ENCODE measurements at regions not wholly inside any gene's neighbourhood (a gene's known extent, or its start where the extent isn't known, plus 50 kb on each side); places are given as distances from the start of the nearest gene placed in this dataset.

DNA sequence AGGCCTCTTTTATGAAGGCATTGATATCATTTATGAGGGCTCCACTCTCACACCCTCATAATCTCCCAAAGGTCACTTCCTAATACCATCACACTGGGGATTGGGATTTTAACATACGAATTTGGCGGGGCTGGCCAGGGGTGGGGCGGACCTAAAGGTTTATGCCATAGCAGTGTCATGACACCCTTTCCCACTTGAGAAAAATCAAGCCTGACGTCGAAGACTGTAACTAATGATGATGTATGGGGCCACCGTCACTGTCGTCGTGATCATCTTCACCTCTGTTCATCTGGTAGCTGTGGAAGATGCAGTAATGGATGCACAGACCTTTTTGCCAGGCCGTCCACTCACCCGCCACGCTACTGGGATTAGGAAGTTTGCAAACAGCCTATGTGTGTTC is 912.1 kb downstream of the TBC1D22A start:
- Histone ChIP-seq H3K9me3 (ENCODE audit: low read length) (no peaks in the 10 kb centered on the region), H3K4me1 (ENCODE audit: insufficient read depth, low read length) (no peaks in the 10 kb centered on the region), H3K9ac (ENCODE audit: low read length) (no peak overlapping the region), H3K9me2 (replicated peaks; ENCODE audit: low read length) (no peaks in the 10 kb centered on the region), H2AFZ (ENCODE audit: low read length) (no peak overlapping the region), H3K27me3 (ENCODE audit: low read length) (no peaks in the 10 kb centered on the region), H4K20me1 (ENCODE audit: low read length) (no peaks in the 10 kb centered on the region), H3K36me3 (ENCODE audit: low read depth, low read length) (no peaks in the 10 kb centered on the region), H3K79me2 (ENCODE audit: low read length) (no peaks in the 10 kb centered on the region), H3K27ac (ENCODE audit: low read length) (no peak overlapping the region), H3K4me3 (ENCODE audit: low read length) (no peak overlapping the region), H3K4me2 (ENCODE audit: low read length) (no peak overlapping the region), H3F3A (ENCODE audit: low read length, unreplicated experiment) (no peaks in the 10 kb centered on the region)
- POLR2A ChIA-PET (ENCODE audit: unreplicated experiment): no interaction called here
- ATAC-seq: no peak
- DNase-seq: no peak
- BruUV-seq (replicated peaks): no TSS peak
- TF ChIP-seq EZH2phosphoT487 (IDR thresholded peaks at IDR 0.05; ENCODE audit: borderline replicate concordance, low read length): no peak
- CTCF ChIA-PET: no interaction called here
- intact Hi-C loops (cut with micrococcal nuclease): no loop called here

DNA sequence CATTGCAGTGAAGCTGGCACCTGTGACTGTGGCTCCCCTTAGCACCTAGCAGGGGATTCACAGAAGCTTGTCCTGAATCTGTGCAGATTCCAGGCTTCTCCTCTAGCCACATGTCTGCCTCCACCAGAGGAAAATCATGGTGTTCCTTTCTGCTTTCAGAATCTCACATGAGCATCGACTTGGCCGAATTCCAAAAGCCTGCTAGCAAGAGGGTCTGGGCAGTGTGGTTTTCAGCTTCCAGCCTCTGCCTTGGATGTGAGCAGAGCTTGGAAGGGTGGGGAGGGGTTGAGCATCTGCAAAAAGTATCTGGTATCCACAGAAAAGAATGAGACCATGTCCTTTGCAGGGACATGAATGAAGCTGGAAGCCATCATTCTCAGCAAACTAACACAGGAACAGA is 911.1 kb downstream of the TBC1D22A start:
- BruUV-seq (replicated peaks): no TSS peak
- Histone ChIP-seq H3K79me2 (ENCODE audit: low read length) (no peaks in the 10 kb centered on the region), H4K20me1 (ENCODE audit: low read length) (no peaks in the 10 kb centered on the region), H3K27ac (ENCODE audit: low read length) (no peak overlapping the region), H3K4me2 (ENCODE audit: low read length) (no peak overlapping the region), H3K4me1 (ENCODE audit: insufficient read depth, low read length) (no peaks in the 10 kb centered on the region), H3F3A (ENCODE audit: low read length, unreplicated experiment) (no peaks in the 10 kb centered on the region), H3K27me3 (ENCODE audit: low read length) (no peaks in the 10 kb centered on the region), H3K9me2 (replicated peaks; ENCODE audit: low read length) (no peaks in the 10 kb centered on the region), H3K36me3 (ENCODE audit: low read depth, low read length) (0 out of 2 replicates have a peak, but pooled peaks cover 2% of the 10 kb centered on the region), H3K9me3 (ENCODE audit: low read length) (no peaks in the 10 kb centered on the region), H3K9ac (ENCODE audit: low read length) (no peak overlapping the region), H3K4me3 (ENCODE audit: low read length) (no peak overlapping the region), H2AFZ (ENCODE audit: low read length) (no peak overlapping the region)
- ChIA-PET POLR2A (ENCODE audit: unreplicated experiment) (no interaction called here), CTCF (no interaction called here)
- intact Hi-C loops (cut with micrococcal nuclease): no loop called here
- no peak for DNase-seq
- TF ChIP-seq EZH2phosphoT487 (IDR thresholded peaks at IDR 0.05; ENCODE audit: borderline replicate concordance, low read length) (no peak), EZH2 (IDR thresholded peaks at IDR 0.05; ENCODE audit: low read length, unreplicated experiment) (no peak)
- ATAC-seq: no peak

DNA sequence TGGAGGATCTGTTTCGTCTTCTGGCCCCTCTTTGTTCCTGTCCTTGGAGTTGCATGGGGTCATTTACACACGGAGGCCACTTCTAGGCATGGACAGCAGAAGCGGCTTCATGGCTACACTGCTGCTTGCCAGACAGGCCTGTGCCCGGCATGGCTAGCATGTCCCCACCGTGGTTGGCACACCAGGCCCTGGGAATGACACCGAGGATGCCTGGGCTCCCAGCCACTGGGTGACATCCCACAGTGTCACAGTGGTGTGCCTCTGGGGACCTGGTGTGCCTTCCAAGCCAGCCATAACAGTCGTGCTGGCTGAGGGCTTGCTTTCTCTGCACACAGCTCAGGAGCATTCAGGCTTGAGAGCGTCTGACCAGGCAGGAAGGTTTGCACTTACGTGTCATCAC is 910.1 kb downstream of the TBC1D22A start:
- CTCF ChIA-PET: no interaction called here
- no peaks in the 10 kb centered on the region for H3K79me2 ChIP-seq (ENCODE audit: low read length)
- no peak for DNase-seq

More for the DNA sequence above, 910.1 kb downstream of the TBC1D22A start:
- Histone ChIP-seq H3K9ac (ENCODE audit: low read length) (no peak overlapping the region), H3K27ac (ENCODE audit: low read length) (no peak overlapping the region), H3K9me2 (replicated peaks; ENCODE audit: low read length) (no peaks in the 10 kb centered on the region), H3K9me3 (ENCODE audit: low read length) (no peaks in the 10 kb centered on the region), H2AFZ (ENCODE audit: low read length) (no peak overlapping the region), H3K4me1 (ENCODE audit: insufficient read depth, low read length) (no peaks in the 10 kb centered on the region), H3K4me2 (ENCODE audit: low read length) (no peak overlapping the region), H4K20me1 (ENCODE audit: low read length) (no peaks in the 10 kb centered on the region), H3F3A (ENCODE audit: low read length, unreplicated experiment) (no peaks in the 10 kb centered on the region), H3K36me3 (ENCODE audit: low read depth, low read length) (0 out of 2 replicates have a peak, but pooled peaks cover 4% of the 10 kb centered on the region), H3K4me3 (ENCODE audit: low read length) (no peak overlapping the region), H3K27me3 (ENCODE audit: low read length) (no peaks in the 10 kb centered on the region)
- intact Hi-C loops (cut with micrococcal nuclease): no loop called here
- no peak for ATAC-seq
- TF ChIP-seq, protein P1, sequence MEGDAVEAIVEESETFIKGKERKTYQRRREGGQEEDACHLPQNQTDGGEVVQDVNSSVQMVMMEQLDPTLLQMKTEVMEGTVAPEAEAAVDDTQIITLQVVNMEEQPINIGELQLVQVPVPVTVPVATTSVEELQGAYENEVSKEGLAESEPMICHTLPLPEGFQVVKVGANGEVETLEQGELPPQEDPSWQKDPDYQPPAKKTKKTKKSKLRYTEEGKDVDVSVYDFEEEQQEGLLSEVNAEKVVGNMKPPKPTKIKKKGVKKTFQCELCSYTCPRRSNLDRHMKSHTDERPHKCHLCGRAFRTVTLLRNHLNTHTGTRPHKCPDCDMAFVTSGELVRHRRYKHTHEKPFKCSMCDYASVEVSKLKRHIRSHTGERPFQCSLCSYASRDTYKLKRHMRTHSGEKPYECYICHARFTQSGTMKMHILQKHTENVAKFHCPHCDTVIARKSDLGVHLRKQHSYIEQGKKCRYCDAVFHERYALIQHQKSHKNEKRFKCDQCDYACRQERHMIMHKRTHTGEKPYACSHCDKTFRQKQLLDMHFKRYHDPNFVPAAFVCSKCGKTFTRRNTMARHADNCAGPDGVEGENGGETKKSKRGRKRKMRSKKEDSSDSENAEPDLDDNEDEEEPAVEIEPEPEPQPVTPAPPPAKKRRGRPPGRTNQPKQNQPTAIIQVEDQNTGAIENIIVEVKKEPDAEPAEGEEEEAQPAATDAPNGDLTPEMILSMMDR (conservative IDR thresholded peaks at IDR 0.05; ENCODE audit: low read depth, low read length): no peak
- no peak for TF ChIP-seq EZH2 (IDR thresholded peaks at IDR 0.05; ENCODE audit: low read length, unreplicated experiment)
- no peak for TF ChIP-seq EZH2phosphoT487 (IDR thresholded peaks at IDR 0.05; ENCODE audit: borderline replicate concordance, low read length)
- no TSS peak for BruUV-seq (replicated peaks)
- POLR2A ChIA-PET (ENCODE audit: unreplicated experiment): no interaction called here

All from PC-3 (cell line).